AG04450 (cell line): ENCODE measurements at regions not wholly inside any gene's neighbourhood (a gene's known extent, or its start where the extent isn't known, plus 50 kb on each side); places are given as distances from the start of the nearest gene placed in this dataset.

Experiments used
- CTCF ChIA-PET: fragments of 300-600, 350-600 bp; formaldehyde crosslinking; extraction: SDS; loops from one replicate; lab custom pipeline; 2022; ENCODE audit warnings: antibody characterized with exemption, inconsistent platforms; lab: Charles Lee
- POLR2A ChIA-PET: fragments of 350-600 bp; formaldehyde crosslinking; extraction: SDS; loops from one replicate; lab custom pipeline; 2021; ENCODE audit warnings: antibody characterized with exemption, inconsistent platforms; lab: Yijun Ruan, JAX
- DNase-seq: peaks from one replicate; pipeline ENCODE4 v3.0.0-alpha.2; 2011; ENCODE audit warnings: low read depth, low spot score
- H3K27ac ChIP-seq: one replicate; pipeline ENCODE4 v1.5.1; 2012; ENCODE audit warnings: low read depth, low read length, control low read depth
- H3K27me3 ChIP-seq: one replicate; pipeline ENCODE4 v1.6.0; 2012; ENCODE audit warnings: low read length; ENCODE audit not compliant: control insufficient read depth, insufficient read depth
- H3K4me3 ChIP-seq: 2 replicates; pipeline ENCODE4 v1.5.1; 2011; ENCODE audit warnings: mild to moderate bottlenecking, low read depth, low read length, control low read depth
- H3K9me3 ChIP-seq: 2 replicates; pipeline ENCODE4 v1.5.1; 2012; ENCODE audit warnings: low read length; ENCODE audit not compliant: control insufficient read depth, insufficient read depth
- CTCF ChIP-seq: IDR thresholded peaks from 2 replicates; pipeline ENCODE4 v1.5.1; 2011; ENCODE audit warnings: low read depth, low read length, control low read depth, inconsistent platforms

GRCh38 chr2:75326645-75327044 lies 127.3 kb upstream of the TACR1 start:
- Histone ChIP-seq H3K9me3 (no peaks in the 10 kb centered on the region), H3K4me3 (no peak overlapping the region), H3K27me3 (no peaks in the 10 kb centered on the region), H3K27ac (no peak overlapping the region)
- ChIA-PET CTCF (no interaction called here), POLR2A (no interaction called here)
- no peak for DNase-seq
- TF ChIP-seq CTCF: no peak

GRCh38 chr2:75325594-75325993 lies 126.3 kb upstream of the TACR1 start:
- CTCF ChIA-PET: no interaction called here
- POLR2A ChIA-PET: no interaction called here
- no peak for DNase-seq

GRCh38 chr2:75324861-75325284 lies 125.6 kb upstream of the TACR1 start:
- POLR2A ChIA-PET: no interaction called here
- H3K27ac ChIP-seq: no peak overlapping the region
- DNase-seq: no peak
- H3K9me3 ChIP-seq: no peaks in the 10 kb centered on the region
- CTCF ChIA-PET: no interaction called here
- no peaks in the 10 kb centered on the region for H3K27me3 ChIP-seq
- no peak for TF ChIP-seq CTCF
- no peak overlapping the region for H3K4me3 ChIP-seq

More at GRCh38 chr2:75325594-75325993, 126.3 kb upstream of the TACR1 start:
- Histone ChIP-seq H3K9me3 (no peaks in the 10 kb centered on the region), H3K4me3 (no peak overlapping the region), H3K27ac (no peak overlapping the region), H3K27me3 (no peaks in the 10 kb centered on the region)
- TF ChIP-seq CTCF: no peak

- ChIA-PET CTCF (interaction anchor here (1.0 kb wide), 1 partner anchor 284 kb away, joined by 4 read pairs; no protein-coding TSS in a partner anchor), POLR2A (no interaction called here)
- TF ChIP-seq CTCF: no peak
- Histone ChIP-seq H3K4me3 (no peak overlapping the region), H3K27ac (no peak overlapping the region), H3K27me3 (no peaks in the 10 kb centered on the region), H3K9me3 (no peaks in the 10 kb centered on the region)
- no peak for DNase-seq
These were observed 124.8 kb upstream of the TACR1 start for GRCh38 chr2:75324141-75324540.

- ChIA-PET POLR2A (no interaction called here), CTCF (no interaction called here)
- no peak overlapping the region for H3K27ac ChIP-seq
- no peak for TF ChIP-seq CTCF
- no peaks in the 10 kb centered on the region for H3K27me3 ChIP-seq
- no peak for DNase-seq
- no peak overlapping the region for H3K4me3 ChIP-seq
- H3K9me3 ChIP-seq: no peaks in the 10 kb centered on the region
These were observed 122.2 kb upstream of the TACR1 start for GRCh38 chr2:75321599-75321922.
